Natural killer cell (primary cell): ENCODE measurements at regions not wholly inside any gene's neighbourhood (a gene's known extent, or its start where the extent isn't known, plus 50 kb on each side); places are given as distances from the start of the nearest gene placed in this dataset.
"Not testable (repeated sequence)": the region's sequence is repeated elsewhere in the genome, so short reads cannot be mapped to it uniquely, and the experiment has no call there.

ENCODE experiments used
- ATAC-seq, 3 donors: fragments of 150-1000 bp in 2 of 3; fragments of 200-7000 bp in 1 of 3; cut with Tn5 transposase; 1 replicate in 1 of 3; 2 replicates in 2 of 3; pipeline ENCODE4 v1.10.0; 2021; ENCODE audit warnings: mild to moderate bottlenecking in 2 of 3, moderate library complexity in 2 of 3
- DNase-seq, 2 donors: peaks; one replicate each; pipeline versions ENCODE4 v3.0.0 to v3.0.0-alpha.2; 2013 to 2021; ENCODE audit warnings: mixed read lengths in 1 of 2
- H3K27ac ChIP-seq: one replicate; pipeline ENCODE4 v1.5.1; 2013; ENCODE audit warnings: mild to moderate bottlenecking, low read length
- H3K27me3 ChIP-seq: one replicate; pipeline ENCODE4 v1.6.1; 2013; ENCODE audit warnings: low read length; ENCODE audit not compliant: control insufficient read depth, insufficient read depth
- H3K36me3 ChIP-seq: one replicate; pipeline ENCODE4 v1.6.1; 2013; ENCODE audit warnings: low read length; ENCODE audit not compliant: control insufficient read depth, insufficient read depth
- H3K4me1 ChIP-seq: one replicate; pipeline ENCODE4 v1.6.1; 2013; ENCODE audit warnings: low read length; ENCODE audit not compliant: control insufficient read depth, insufficient read depth
- H3K4me3 ChIP-seq: one replicate; pipeline ENCODE4 v1.5.1; 2013; ENCODE audit warnings: low read length
- H3K9me3 ChIP-seq: one replicate; pipeline ENCODE4 v1.6.1; 2013; ENCODE audit warnings: low read length; ENCODE audit not compliant: control insufficient read depth, insufficient read depth
- H3K27ac Mint-ChIP-seq, 2 donors: one replicate each; pipeline ENCODE4 v1.8.0; 2022; ENCODE audit warnings: mild to moderate bottlenecking in 2 of 2, mixed read lengths in 2 of 2, moderate library complexity in 1 of 2
- H3K27me3 Mint-ChIP-seq, 2 donors: one replicate each; pipeline ENCODE4 v1.8.0; 2022; ENCODE audit warnings: low read depth in 2 of 2, mixed read lengths in 2 of 2
- H3K36me3 Mint-ChIP-seq: one replicate; pipeline ENCODE4 v1.8.0; 2022; ENCODE audit warnings: mixed read lengths
- H3K4me1 Mint-ChIP-seq, 2 donors: one replicate each; pipeline ENCODE4 v1.8.0; 2022; ENCODE audit warnings: mixed read lengths in 2 of 2
- H3K4me3 Mint-ChIP-seq: one replicate; pipeline ENCODE4 v1.8.0; 2022; ENCODE audit warnings: mild to moderate bottlenecking, moderate library complexity, mixed read lengths
- H3K9me3 Mint-ChIP-seq, 2 donors: one replicate each; pipeline ENCODE4 v1.8.0; 2022; ENCODE audit warnings: mixed read lengths in 2 of 2
- WGBS: methylation state at CpG from one replicate; pipeline ENCODE4 v1.1.7; 2013; ENCODE audit warnings: missing lambda C conversion rate; ENCODE audit not compliant: insufficient coverage; 5-methylcytosine and 5-hydroxymethylcytosine counted together
- intact Hi-C: fragments of 100-400 bp; cut with micrococcal nuclease; formaldehyde crosslinking; loops from one replicate; pipeline ENCODE4 v1.14.2; 2022
- TF ChIP-seq, protein P1 (sequence below): fragments of 200-600 bp; IDR thresholded peaks from one replicate; pipeline ENCODE4 v1.8.0; 2022; ENCODE audit warnings: antibody characterized with exemption

DNA sequence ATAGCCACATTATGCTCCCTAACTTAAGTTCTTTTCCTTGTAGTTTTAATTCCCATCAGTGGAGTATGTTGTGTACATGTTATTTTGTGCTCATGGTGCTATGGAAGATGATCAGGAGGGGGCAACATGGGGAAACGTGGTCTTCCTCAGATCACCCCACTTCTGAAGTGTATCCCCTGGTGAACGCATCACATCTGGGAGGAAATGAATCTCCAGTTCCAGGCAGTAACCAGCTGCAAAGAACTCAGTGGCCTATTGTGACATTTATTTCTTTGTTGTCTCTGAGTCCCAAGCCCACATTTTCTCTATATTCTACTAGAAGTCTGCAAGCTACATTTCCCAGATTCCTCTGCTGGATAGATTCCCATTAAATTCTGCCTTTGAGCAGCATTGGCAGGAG is 217.0 kb downstream of the SATB1 start:
- H3K27me3 Mint-ChIP-seq = peaks cover 0 to 4% of the 10 kb centered on the region in 2 donors
- Histone ChIP-seq H3K4me3 (no peak overlapping the region), H3K27me3 (no peaks in the 10 kb centered on the region), H3K4me1 (no peaks in the 10 kb centered on the region), H3K9me3 (no peaks in the 10 kb centered on the region), H3K36me3 (no peaks in the 10 kb centered on the region), H3K27ac (no peak overlapping the region)
- no peaks in the 10 kb centered on the region for H3K9me3 Mint-ChIP-seq
- H3K4me1 Mint-ChIP-seq = no peaks in the 10 kb centered on the region
- no peak overlapping the region for H3K27ac Mint-ChIP-seq
- no peak overlapping the region for H3K4me3 Mint-ChIP-seq
- DNase-seq (no peak), ATAC-seq (no peak)
- WGBS = 40% methylated on average over 2 of the region's 2 CpGs
- H3K36me3 Mint-ChIP-seq = no peaks in the 10 kb centered on the region
- TF ChIP-seq, protein P1, sequence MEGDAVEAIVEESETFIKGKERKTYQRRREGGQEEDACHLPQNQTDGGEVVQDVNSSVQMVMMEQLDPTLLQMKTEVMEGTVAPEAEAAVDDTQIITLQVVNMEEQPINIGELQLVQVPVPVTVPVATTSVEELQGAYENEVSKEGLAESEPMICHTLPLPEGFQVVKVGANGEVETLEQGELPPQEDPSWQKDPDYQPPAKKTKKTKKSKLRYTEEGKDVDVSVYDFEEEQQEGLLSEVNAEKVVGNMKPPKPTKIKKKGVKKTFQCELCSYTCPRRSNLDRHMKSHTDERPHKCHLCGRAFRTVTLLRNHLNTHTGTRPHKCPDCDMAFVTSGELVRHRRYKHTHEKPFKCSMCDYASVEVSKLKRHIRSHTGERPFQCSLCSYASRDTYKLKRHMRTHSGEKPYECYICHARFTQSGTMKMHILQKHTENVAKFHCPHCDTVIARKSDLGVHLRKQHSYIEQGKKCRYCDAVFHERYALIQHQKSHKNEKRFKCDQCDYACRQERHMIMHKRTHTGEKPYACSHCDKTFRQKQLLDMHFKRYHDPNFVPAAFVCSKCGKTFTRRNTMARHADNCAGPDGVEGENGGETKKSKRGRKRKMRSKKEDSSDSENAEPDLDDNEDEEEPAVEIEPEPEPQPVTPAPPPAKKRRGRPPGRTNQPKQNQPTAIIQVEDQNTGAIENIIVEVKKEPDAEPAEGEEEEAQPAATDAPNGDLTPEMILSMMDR = no peak
- intact Hi-C loops = no loop called here

DNA sequence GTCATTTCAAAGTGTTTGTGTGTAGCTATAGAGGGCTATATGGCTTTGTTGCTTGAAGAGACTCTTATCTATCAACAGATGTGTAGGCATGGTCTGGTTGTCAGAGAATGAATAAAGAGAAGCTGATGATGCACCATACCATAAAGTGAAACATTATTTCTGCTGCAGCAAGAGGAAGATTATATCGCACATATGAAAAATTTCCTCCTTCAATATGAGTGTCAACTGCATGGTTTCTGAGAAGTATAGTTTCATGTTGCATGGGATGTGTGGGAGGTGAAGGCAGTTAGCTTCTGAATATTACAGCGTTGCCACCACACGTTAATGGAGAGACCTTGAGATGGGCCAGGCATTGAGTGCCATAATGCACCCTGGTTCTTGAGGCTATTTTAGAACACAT is 217.9 kb downstream of the SATB1 start:
- Mint-ChIP-seq H3K4me1 (no peaks in the 10 kb centered on the region), H3K27ac (no peak overlapping the region), H3K27me3 (peaks cover 0 to 4% of the 10 kb centered on the region in 2 donors), H3K9me3 (no peaks in the 10 kb centered on the region), H3K36me3 (no peaks in the 10 kb centered on the region), H3K4me3 (no peak overlapping the region)
- Histone ChIP-seq H3K9me3 (no peaks in the 10 kb centered on the region), H3K4me3 (no peak overlapping the region), H3K36me3 (no peaks in the 10 kb centered on the region), H3K27me3 (no peaks in the 10 kb centered on the region), H3K27ac (no peak overlapping the region), H3K4me1 (no peaks in the 10 kb centered on the region)
- WGBS = 50% methylated on average over 2 of the region's 3 CpGs
- intact Hi-C loops = no loop called here
- DNase-seq (no peak), ATAC-seq (no peak)
- TF ChIP-seq, protein P1 = no peak

DNA sequence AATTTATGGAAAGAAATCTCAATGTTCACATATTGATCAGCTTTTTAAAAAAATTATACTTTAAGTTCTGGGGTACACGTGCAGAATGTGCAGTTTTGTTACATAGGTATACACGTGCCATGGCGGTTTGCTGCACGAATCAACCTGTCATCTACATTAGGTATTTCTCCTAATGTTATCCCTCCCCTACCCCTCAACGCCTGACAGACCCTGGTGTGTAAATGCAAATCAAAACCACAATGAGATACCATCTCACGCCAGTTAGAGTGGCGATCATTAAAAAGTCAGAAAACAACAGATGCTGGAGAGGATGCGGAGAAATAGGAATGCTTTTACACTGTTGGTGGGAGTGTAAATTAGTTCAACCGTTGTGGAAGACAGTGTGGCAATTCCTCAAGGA is 219.4 kb downstream of the SATB1 start:
- DNase-seq, ATAC-seq, H3K4me3 ChIP-seq, H3K36me3 Mint-ChIP-seq, H3K4me1 Mint-ChIP-seq, H3K27me3 ChIP-seq, H3K27me3 Mint-ChIP-seq, H3K27ac Mint-ChIP-seq, H3K27ac ChIP-seq, H3K36me3 ChIP-seq, H3K4me3 Mint-ChIP-seq, H3K4me1 ChIP-seq, H3K9me3 Mint-ChIP-seq, intact Hi-C loops, H3K9me3 ChIP-seq: not testable (repeated sequence)
- 95% methylated on average over 7 of the region's 9 CpGs for WGBS

DNA sequence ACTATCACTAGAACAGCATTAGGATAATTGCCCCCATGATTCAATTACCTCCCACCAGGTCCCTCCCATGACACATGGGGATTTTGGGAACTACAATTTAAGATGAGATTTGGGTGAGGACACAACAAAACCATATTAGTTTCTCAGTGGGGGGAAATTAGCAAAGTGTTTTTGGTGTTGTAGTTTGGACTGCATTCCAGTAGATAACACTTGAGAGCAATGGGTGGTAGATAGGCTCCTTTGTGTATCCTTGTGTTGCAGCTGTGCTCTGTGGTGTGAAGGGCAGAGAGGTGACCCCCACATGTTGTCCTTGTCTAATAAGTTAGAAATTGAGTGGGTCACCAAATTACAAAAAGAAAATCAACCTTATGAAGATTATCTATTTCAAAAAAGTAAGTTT is 223.8 kb downstream of the SATB1 start:
- Mint-ChIP-seq H3K4me1 (no peaks in the 10 kb centered on the region), H3K4me3 (no peak overlapping the region), H3K9me3 (peaks cover 0 to 8% of the 10 kb centered on the region in 2 donors), H3K27ac (no peak overlapping the region), H3K36me3 (peaks cover 11% of the 10 kb centered on the region), H3K27me3 (peaks cover 0 to 8% of the 10 kb centered on the region in 2 donors)
- H3K36me3 ChIP-seq = no peaks in the 10 kb centered on the region
- H3K27me3 ChIP-seq = no peaks in the 10 kb centered on the region
- intact Hi-C loops = no loop called here
- no peaks in the 10 kb centered on the region for H3K9me3 ChIP-seq
- DNase-seq = no peak
- TF ChIP-seq, protein P1 = no peak
- no peak overlapping the region for H3K27ac ChIP-seq
- no peak for ATAC-seq
- no peaks in the 10 kb centered on the region for H3K4me1 ChIP-seq
- no peak overlapping the region for H3K4me3 ChIP-seq
